ENCODE measurements at regions not wholly inside any gene's neighbourhood (a gene's known extent, or its start where the extent isn't known, plus 50 kb on each side); places are given as distances from the start of the nearest gene placed in this dataset.
A peak's percentile ranks its signal among the peaks of the same experiment; 100 is the strongest.

- H3K4me2 ChIP-seq (ENCODE audit: low read depth, low read length): no peak overlapping the region
- no peak for TF ChIP-seq CTCF (IDR thresholded peaks at IDR 0.05; ENCODE audit: low read length)
- no peak for TF ChIP-seq EZH2phosphoT487 (IDR thresholded peaks at IDR 0.05; ENCODE audit: low read length)
- TF ChIP-seq EZH2 (optimal IDR thresholded peaks at IDR 0.05; ENCODE audit: low read depth, low read length): no peak
- H3K9me3 ChIP-seq (replicated peaks; ENCODE audit: insufficient read depth, low read length): no peaks in the 10 kb centered on the region
- no peaks in the 10 kb centered on the region for H3K4me1 ChIP-seq (ENCODE audit: low read length)
- DNase-seq: no peak
- no peaks in the 10 kb centered on the region for H3K9me2 ChIP-seq (replicated peaks; ENCODE audit: insufficient read depth, low read length)
- H3F3A ChIP-seq (ENCODE audit: insufficient read depth, low read length): no peaks in the 10 kb centered on the region
- no peaks in the 10 kb centered on the region for H3K79me2 ChIP-seq (ENCODE audit: low read length)
- no peak overlapping the region for H3K4me3 ChIP-seq (ENCODE audit: low read length)
- H4K20me1 ChIP-seq (ENCODE audit: insufficient read depth, low read length): no peaks in the 10 kb centered on the region
- H3K27me3 ChIP-seq (replicated peaks; ENCODE audit: insufficient read depth, low read length): no peaks in the 10 kb centered on the region
- no peak overlapping the region for H3K9ac ChIP-seq (ENCODE audit: low read length)
- no peaks in the 10 kb centered on the region for H3K36me3 ChIP-seq (replicated peaks; ENCODE audit: insufficient read depth, low read length)
- no peak overlapping the region for H2AFZ ChIP-seq (ENCODE audit: low read length)
- H3K27ac ChIP-seq (ENCODE audit: low read length): no peak overlapping the region
Observed at GRCh38 chr3:152177757-152178156, 91.0 kb upstream of the MBNL1 start.

- Histone ChIP-seq H3K9ac (ENCODE audit: low read length) (no peak overlapping the region), H3K4me3 (ENCODE audit: low read length) (no peak overlapping the region), H3F3A (ENCODE audit: insufficient read depth, low read length) (no peaks in the 10 kb centered on the region), H3K79me2 (ENCODE audit: low read length) (no peaks in the 10 kb centered on the region), H3K4me1 (ENCODE audit: low read length) (no peaks in the 10 kb centered on the region), H2AFZ (ENCODE audit: low read length) (no peak overlapping the region), H3K36me3 (replicated peaks; ENCODE audit: insufficient read depth, low read length) (no peaks in the 10 kb centered on the region), H3K9me3 (replicated peaks; ENCODE audit: insufficient read depth, low read length) (no peaks in the 10 kb centered on the region), H3K27ac (ENCODE audit: low read length) (no peak overlapping the region), H3K27me3 (replicated peaks; ENCODE audit: insufficient read depth, low read length) (no peaks in the 10 kb centered on the region), H4K20me1 (ENCODE audit: insufficient read depth, low read length) (no peaks in the 10 kb centered on the region), H3K9me2 (replicated peaks; ENCODE audit: insufficient read depth, low read length) (no peaks in the 10 kb centered on the region), H3K4me2 (ENCODE audit: low read depth, low read length) (no peak overlapping the region)
- peak; percentile 38 for DNase-seq
- TF ChIP-seq EZH2 (optimal IDR thresholded peaks at IDR 0.05; ENCODE audit: low read depth, low read length) (no peak), EZH2phosphoT487 (IDR thresholded peaks at IDR 0.05; ENCODE audit: low read length) (no peak), CTCF (IDR thresholded peaks at IDR 0.05; ENCODE audit: low read length) (peak; percentile 45)
Observed at GRCh38 chr3:152183473-152183872, 85.3 kb upstream of the MBNL1 start.

- Histone ChIP-seq H3K9me3 (replicated peaks; ENCODE audit: insufficient read depth, low read length) (no peaks in the 10 kb centered on the region), H3K9ac (ENCODE audit: low read length) (no peak overlapping the region), H2AFZ (ENCODE audit: low read length) (no peak overlapping the region), H3K4me3 (ENCODE audit: low read length) (no peak overlapping the region), H3K9me2 (replicated peaks; ENCODE audit: insufficient read depth, low read length) (no peaks in the 10 kb centered on the region), H3K27ac (ENCODE audit: low read length) (no peak overlapping the region), H3K27me3 (replicated peaks; ENCODE audit: insufficient read depth, low read length) (no peaks in the 10 kb centered on the region), H3F3A (ENCODE audit: insufficient read depth, low read length) (no peaks in the 10 kb centered on the region), H3K36me3 (replicated peaks; ENCODE audit: insufficient read depth, low read length) (no peaks in the 10 kb centered on the region), H4K20me1 (ENCODE audit: insufficient read depth, low read length) (no peaks in the 10 kb centered on the region), H3K4me1 (ENCODE audit: low read length) (no peaks in the 10 kb centered on the region), H3K4me2 (ENCODE audit: low read depth, low read length) (no peak overlapping the region), H3K79me2 (ENCODE audit: low read length) (no peaks in the 10 kb centered on the region)
- TF ChIP-seq EZH2phosphoT487 (IDR thresholded peaks at IDR 0.05; ENCODE audit: low read length) (no peak), CTCF (IDR thresholded peaks at IDR 0.05; ENCODE audit: low read length) (no peak), EZH2 (optimal IDR thresholded peaks at IDR 0.05; ENCODE audit: low read depth, low read length) (no peak)
- no peak for DNase-seq
Observed at GRCh38 chr3:152184971-152185686, 83.6 kb upstream of the MBNL1 start.

All from MM.1S (cell line).